WTC11 (cell line): ENCODE measurements at regions not wholly inside any gene's neighbourhood (a gene's known extent, or its start where the extent isn't known, plus 50 kb on each side); places are given as distances from the start of the nearest gene placed in this dataset.
"Not testable (repeated sequence)": the region's sequence is repeated elsewhere in the genome, so short reads cannot be mapped to it uniquely, and the experiment has no call there.

ENCODE experiments used
- ATF3 ChIP-seq: sonication (generic); formaldehyde crosslinking; conservative IDR thresholded peaks from 2 replicates; pipeline ENCODE4 v1.8.1; 2022; ENCODE audit warnings: mild to moderate bottlenecking, missing genetic modification reagents
- CTCF ChIP-seq: fragments of 200-600 bp; IDR thresholded peaks from 2 replicates; pipeline ENCODE4 v1.8.0; 2022; ENCODE audit warnings: antibody characterized with exemption
- ETV6 ChIP-seq: sonication (generic); formaldehyde crosslinking; IDR thresholded peaks from 2 replicates; pipeline ENCODE4 v1.8.1; 2022; ENCODE audit warnings: mild to moderate bottlenecking, missing genetic modification reagents
- FOXJ3 ChIP-seq: sonication (generic); formaldehyde crosslinking; IDR thresholded peaks from 2 replicates; pipeline ENCODE4 v1.9.0; 2021; ENCODE audit warnings: missing genetic modification reagents, mild to moderate bottlenecking, borderline replicate concordance
- FOXP1 ChIP-seq: sonication (generic); formaldehyde crosslinking; IDR thresholded peaks from 2 replicates; pipeline ENCODE4 v1.8.0; 2022; ENCODE audit warnings: missing genetic modification reagents, mild to moderate bottlenecking, moderate library complexity, borderline replicate concordance
- JUN ChIP-seq: sonication (generic); formaldehyde crosslinking; IDR thresholded peaks from 2 replicates; pipeline ENCODE4 v1.8.0; 2023; ENCODE audit warnings: mild to moderate bottlenecking, missing genetic modification reagents
- MAX ChIP-seq: sonication (generic); formaldehyde crosslinking; IDR thresholded peaks from 2 replicates; pipeline ENCODE4 v1.8.0; 2022; ENCODE audit warnings: mild to moderate bottlenecking, missing genetic modification reagents
- USF1 ChIP-seq: sonication (generic); formaldehyde crosslinking; IDR thresholded peaks from 2 replicates; pipeline ENCODE4 v1.8.0; 2022; ENCODE audit warnings: mild to moderate bottlenecking, missing genetic modification reagents
- ZBTB21 ChIP-seq: sonication (generic); formaldehyde crosslinking; IDR thresholded peaks from 2 replicates; pipeline ENCODE4 v1.8.1; 2023; ENCODE audit warnings: mild to moderate bottlenecking, missing genetic modification reagents, borderline replicate concordance
- ZBTB43 ChIP-seq: sonication (generic); formaldehyde crosslinking; IDR thresholded peaks from 2 replicates; pipeline ENCODE4 v1.8.1; 2023; ENCODE audit warnings: mild to moderate bottlenecking, missing genetic modification reagents
- ZMAT4 ChIP-seq: fragments of 250-450 bp; sonication (Bioruptor Pico); IDR thresholded peaks from 2 replicates; pipeline ENCODE4 v1.9.0; 2021; ENCODE audit warnings: mild to moderate bottlenecking
- ZNF416 ChIP-seq: fragments of 250-450 bp; sonication (Bioruptor Pico); IDR thresholded peaks from 2 replicates; pipeline ENCODE4 v1.9.0; 2021; ENCODE audit warnings: mild to moderate bottlenecking, inconsistent platforms

GRCh38 chr1:187073035-187073560 lies 244.3 kb downstream of the PLA2G4A start:
- not testable (repeated sequence) for TF ChIP-seq FOXP1 (CRISPR knock-in tag); ZBTB21 (CRISPR knock-in tag); FOXJ3 (CRISPR knock-in tag); CTCF; ATF3; ETV6 (CRISPR knock-in tag); USF1 (CRISPR knock-in tag); MAX (CRISPR knock-in tag); ZBTB43; ZNF416 (CRISPR knock-in tag); JUN (CRISPR knock-in tag); ZMAT4 (CRISPR knock-in tag)
